Rectal smooth muscle tissue (tissue), 1 donor: ENCODE measurements at regions not wholly inside any gene's neighbourhood (a gene's known extent, or its start where the extent isn't known, plus 50 kb on each side); places are given as distances from the start of the nearest gene placed in this dataset.

Source experiments
- H3K27ac ChIP-seq: one replicate; pipeline ENCODE4 v1.7.0; 2013; ENCODE audit warnings: low read depth, low read length, inconsistent platforms
- H3K27me3 ChIP-seq: one replicate; pipeline ENCODE4 v1.7.0; 2013; ENCODE audit warnings: low read length; ENCODE audit not compliant: control insufficient read depth, insufficient read depth
- H3K36me3 ChIP-seq: one replicate; pipeline ENCODE4 v1.7.0; 2013; ENCODE audit warnings: low read length; ENCODE audit not compliant: control insufficient read depth, insufficient read depth
- H3K4me1 ChIP-seq: one replicate; pipeline ENCODE4 v1.7.0; 2013; ENCODE audit warnings: low read length; ENCODE audit not compliant: control insufficient read depth, insufficient read depth
- H3K4me3 ChIP-seq: one replicate; pipeline ENCODE4 v1.7.0; 2013; ENCODE audit warnings: low read length
- H3K9ac ChIP-seq: one replicate; pipeline ENCODE4 v1.7.0; 2013; ENCODE audit warnings: low read length

GRCh38 chr11:129287920-129288319 lies 87.7 kb upstream of the BARX2 start:
- Histone ChIP-seq H3K27me3 (no peaks in the 10 kb centered on the region), H3K9ac (no peak overlapping the region), H3K36me3 (no peaks in the 10 kb centered on the region), H3K4me1 (no peaks in the 10 kb centered on the region), H3K27ac (no peak overlapping the region), H3K4me3 (no peak overlapping the region)

- no peaks in the 10 kb centered on the region for H3K4me1 ChIP-seq
- no peak overlapping the region for H3K9ac ChIP-seq
- no peaks in the 10 kb centered on the region for H3K36me3 ChIP-seq
- no peaks in the 10 kb centered on the region for H3K27me3 ChIP-seq
- no peak overlapping the region for H3K4me3 ChIP-seq
- no peak overlapping the region for H3K27ac ChIP-seq
Observed at GRCh38 chr11:129286813-129287212, 88.8 kb upstream of the BARX2 start.

- H3K4me3 ChIP-seq, result no peak overlapping the region
- no peak overlapping the region for H3K27ac ChIP-seq
- no peaks in the 10 kb centered on the region for H3K4me1 ChIP-seq
- H3K9ac ChIP-seq, result no peak overlapping the region
- no peaks in the 10 kb centered on the region for H3K27me3 ChIP-seq
- H3K36me3 ChIP-seq, result no peaks in the 10 kb centered on the region
Observed at GRCh38 chr11:129285402-129285786, 90.3 kb upstream of the BARX2 start.

GRCh38 chr11:129283141-129283540 lies 91.0 kb upstream of the ARHGAP32 start:
- H3K4me1 ChIP-seq, result no peaks in the 10 kb centered on the region
- H3K27me3 ChIP-seq, result no peaks in the 10 kb centered on the region
- no peaks in the 10 kb centered on the region for H3K36me3 ChIP-seq
- H3K27ac ChIP-seq, result no peak overlapping the region
- no peak overlapping the region for H3K9ac ChIP-seq
- H3K4me3 ChIP-seq, result no peak overlapping the region

- H3K9ac ChIP-seq, result no peak overlapping the region
- H3K4me1 ChIP-seq, result no peaks in the 10 kb centered on the region
- H3K4me3 ChIP-seq, result no peak overlapping the region
- no peak overlapping the region for H3K27ac ChIP-seq
- H3K36me3 ChIP-seq, result no peaks in the 10 kb centered on the region
- no peaks in the 10 kb centered on the region for H3K27me3 ChIP-seq
Observed at GRCh38 chr11:129282634-129283033, 90.5 kb upstream of the ARHGAP32 start.

- Histone ChIP-seq H3K9ac (no peak overlapping the region), H3K36me3 (no peaks in the 10 kb centered on the region), H3K4me3 (no peak overlapping the region), H3K27me3 (no peaks in the 10 kb centered on the region), H3K4me1 (no peaks in the 10 kb centered on the region), H3K27ac (no peak overlapping the region)
Observed at GRCh38 chr11:129281471-129282415, 89.6 kb upstream of the ARHGAP32 start.

GRCh38 chr11:129280027-129280811 lies 88.1 kb upstream of the ARHGAP32 start:
- Histone ChIP-seq H3K4me1 (peaks cover 5% of the 10 kb centered on the region), H3K9ac (no peak overlapping the region), H3K27me3 (no peaks in the 10 kb centered on the region), H3K27ac (no peak overlapping the region), H3K4me3 (peak overlapping the region; percentile 73), H3K36me3 (no peaks in the 10 kb centered on the region)

GRCh38 chr11:129279326-129280026 lies 87.4 kb upstream of the ARHGAP32 start:
- H3K9ac ChIP-seq, result no peak overlapping the region

GRCh38 chr11:129278586-129279319 lies 86.6 kb upstream of the ARHGAP32 start:
- no peak overlapping the region for H3K27ac ChIP-seq
- peaks cover 5% of the 10 kb centered on the region for H3K4me1 ChIP-seq

More at GRCh38 chr11:129279326-129280026, 87.4 kb upstream of the ARHGAP32 start:
- Histone ChIP-seq H3K27ac (no peak overlapping the region), H3K4me1 (peaks cover 5% of the 10 kb centered on the region), H3K36me3 (no peaks in the 10 kb centered on the region), H3K27me3 (no peaks in the 10 kb centered on the region), H3K4me3 (peak overlapping the region; percentile 73)

GRCh38 chr11:129277198-129277843 lies 85.2 kb upstream of the ARHGAP32 start:
- Histone ChIP-seq H3K27ac (no peak overlapping the region), H3K36me3 (no peaks in the 10 kb centered on the region), H3K4me3 (no peak overlapping the region), H3K9ac (no peak overlapping the region), H3K4me1 (peaks cover 5% of the 10 kb centered on the region), H3K27me3 (no peaks in the 10 kb centered on the region)

More at GRCh38 chr11:129278586-129279319, 86.6 kb upstream of the ARHGAP32 start:
- no peaks in the 10 kb centered on the region for H3K27me3 ChIP-seq
- no peaks in the 10 kb centered on the region for H3K36me3 ChIP-seq
- H3K4me3 ChIP-seq, result peak overlapping the region; percentile 72
- no peak overlapping the region for H3K9ac ChIP-seq

- Histone ChIP-seq H3K27ac (no peak overlapping the region), H3K4me1 (peaks cover 5% of the 10 kb centered on the region), H3K36me3 (no peaks in the 10 kb centered on the region), H3K9ac (no peak overlapping the region), H3K27me3 (no peaks in the 10 kb centered on the region), H3K4me3 (no peak overlapping the region)
Observed at GRCh38 chr11:129275828-129276227, 83.7 kb upstream of the ARHGAP32 start.
